ENCODE measurements at regions not wholly inside any gene's neighbourhood (a gene's known extent, or its start where the extent isn't known, plus 50 kb on each side); places are given as distances from the start of the nearest gene placed in this dataset.

GRCh38 chr20:52263757-52264156 is 72.2 kb upstream of the ZFP64 start:
- TF ChIP-seq CTCF (IDR thresholded peaks at IDR 0.05; ENCODE audit: low read depth, low read length, missing input control) (no peak), ATF3 (IDR thresholded peaks at IDR 0.05) (no peak), EGR1 (IDR thresholded peaks at IDR 0.05; ENCODE audit: low read depth in 2 of 2) (no peak), YY1 (IDR thresholded peaks at IDR 0.05) (no peak), RAD21 (IDR thresholded peaks at IDR 0.05) (no peak), MAX (IDR thresholded peaks at IDR 0.05) (no peak), SP1 (IDR thresholded peaks at IDR 0.05) (no peak), RXRA (IDR thresholded peaks at IDR 0.05) (no peak), REST (IDR thresholded peaks at IDR 0.05) (no peak)
